Astrocyte of the hippocampus (primary cell): ENCODE measurements at regions not wholly inside any gene's neighbourhood (a gene's known extent, or its start where the extent isn't known, plus 50 kb on each side); places are given as distances from the start of the nearest gene placed in this dataset.
A peak's percentile ranks its signal among the peaks of the same experiment; 100 is the strongest.

Experiments used
- DNase-seq: peaks from one replicate; pipeline ENCODE4 v3.0.0; 2011; ENCODE audit warnings: low read depth, low spot score

DNA sequence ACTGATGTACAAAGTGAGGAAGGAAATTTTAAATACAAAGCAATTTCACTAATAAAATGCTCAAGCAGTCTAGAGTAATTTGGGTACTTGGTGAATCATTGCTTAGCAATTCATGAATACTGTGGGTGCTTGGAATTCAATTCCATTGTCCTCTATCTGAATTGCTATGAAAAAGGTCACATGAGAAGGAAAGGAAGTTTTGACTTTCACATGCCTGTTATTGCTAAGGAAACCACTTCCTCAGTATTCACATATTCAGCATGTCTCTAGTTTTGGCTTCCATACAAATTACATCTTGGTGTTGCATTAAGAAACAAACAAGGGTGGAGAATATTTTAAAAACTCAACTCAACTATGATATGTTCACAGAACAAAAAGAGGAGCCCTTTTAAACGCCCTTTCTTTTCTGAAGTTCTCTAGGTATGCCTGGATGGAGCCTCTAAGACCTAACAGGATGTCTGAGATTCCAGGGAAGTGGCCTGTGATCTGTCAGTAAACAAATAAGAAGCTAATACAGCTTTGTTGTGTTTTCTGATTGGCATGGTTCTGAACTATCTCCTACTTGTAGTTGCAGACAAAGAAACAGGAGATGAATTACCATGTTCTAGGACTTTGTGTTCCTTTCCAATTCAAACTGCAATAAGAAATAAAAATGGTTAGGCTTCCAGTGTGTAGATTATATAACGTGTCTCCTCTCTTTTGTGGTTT, 190.4 kb downstream of the OGFRL1 start:
- DNase-seq, result peak; percentile 93

DNA sequence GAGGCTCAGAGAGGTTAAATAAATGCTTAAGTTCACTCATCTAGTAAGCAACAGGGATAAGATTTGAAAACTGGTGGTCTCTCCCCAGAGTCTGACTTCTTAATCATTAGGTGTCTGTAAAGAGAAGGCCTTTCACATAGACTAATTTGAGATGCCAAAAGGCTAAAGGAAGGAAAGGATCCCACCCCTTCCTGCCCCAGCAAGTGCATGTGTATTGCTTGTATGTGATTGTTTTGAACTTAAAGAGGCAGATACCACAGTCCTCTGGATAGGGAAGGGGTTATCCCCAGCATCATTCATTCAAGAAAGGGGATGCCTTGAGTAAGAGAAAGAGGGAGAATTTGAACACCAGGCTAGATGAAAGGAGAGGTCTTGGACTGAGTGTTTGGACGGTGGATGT, 192.0 kb downstream of the OGFRL1 start:
- DNase-seq, result no peak

DNA sequence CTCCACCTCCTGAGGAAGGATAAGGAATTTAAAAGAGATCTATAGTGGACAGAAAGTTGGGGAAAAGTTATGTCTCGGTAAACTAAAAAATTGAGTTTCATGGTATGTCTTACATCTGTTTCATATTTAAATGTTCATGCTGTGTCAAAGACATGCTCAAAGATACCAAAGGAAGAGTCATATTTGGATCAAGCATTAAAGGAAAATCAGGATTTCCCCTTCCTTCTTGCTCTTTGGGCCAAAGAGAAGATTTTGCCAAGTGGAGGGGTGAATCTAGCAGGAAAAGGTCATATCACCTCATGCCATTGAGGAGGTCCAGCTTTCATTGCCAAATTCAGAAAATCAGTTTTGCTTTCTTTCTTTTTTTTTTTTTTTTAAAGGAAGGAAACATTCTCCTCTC, 192.4 kb downstream of the OGFRL1 start:
- no peak for DNase-seq

DNA sequence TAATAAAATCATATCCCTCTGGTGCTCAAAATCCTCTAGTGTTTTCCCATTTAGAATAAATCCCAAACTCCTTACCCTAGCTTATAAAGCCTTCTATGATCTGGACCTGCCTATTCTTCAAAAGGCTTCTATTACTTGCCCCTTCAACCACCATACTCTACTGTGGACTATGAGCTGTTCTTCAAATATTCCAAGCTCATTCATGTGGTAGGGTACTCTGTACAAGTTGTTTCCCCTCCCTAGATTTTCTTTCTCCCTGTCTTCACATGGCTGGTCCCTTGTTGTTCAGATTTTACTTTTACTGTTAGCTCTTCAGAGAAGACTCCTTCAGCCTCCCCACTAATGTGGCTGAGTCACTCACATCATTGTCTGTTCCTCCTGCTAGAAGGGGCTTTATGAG, 193.2 kb downstream of the OGFRL1 start:
- peak; percentile 68 for DNase-seq

DNA sequence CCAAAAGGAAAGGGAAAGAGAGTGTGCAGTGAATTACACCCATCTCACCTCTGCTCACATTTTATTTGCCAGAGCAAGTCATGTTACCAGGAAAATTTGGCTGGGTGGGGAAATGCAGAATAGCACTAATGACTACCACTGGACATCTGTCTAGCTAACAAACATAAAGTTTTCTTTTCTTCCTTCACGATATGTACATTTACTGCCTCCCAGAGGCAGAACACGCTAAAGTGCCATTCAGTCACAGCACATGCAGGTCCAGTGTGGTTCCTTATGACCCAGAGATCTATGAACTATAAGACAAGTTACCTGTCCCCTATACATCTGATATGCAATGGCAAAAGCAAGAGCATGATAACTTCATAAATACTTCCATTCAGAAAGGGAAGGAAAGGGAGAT, 194.1 kb downstream of the OGFRL1 start:
- DNase-seq, result no peak

DNA sequence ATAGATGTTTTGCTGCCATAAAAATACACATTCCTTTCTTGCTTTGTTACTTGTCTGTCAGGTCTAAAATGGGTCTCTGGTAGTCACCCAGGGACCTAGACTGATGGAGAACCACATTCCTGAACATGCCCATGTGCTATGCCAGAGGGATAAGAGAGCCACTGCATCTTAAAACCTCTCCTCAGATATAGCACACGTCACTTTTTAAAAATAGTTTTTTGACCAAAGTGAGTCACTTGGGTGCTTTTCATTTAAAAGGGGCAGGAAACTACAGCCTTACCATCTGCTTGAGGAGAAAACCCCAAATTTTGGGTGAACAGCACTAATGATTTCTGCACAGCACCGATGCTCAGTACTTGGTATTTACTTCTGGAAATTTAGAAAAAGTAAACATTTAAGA, 197.8 kb downstream of the OGFRL1 start:
- DNase-seq, result no peak

DNA sequence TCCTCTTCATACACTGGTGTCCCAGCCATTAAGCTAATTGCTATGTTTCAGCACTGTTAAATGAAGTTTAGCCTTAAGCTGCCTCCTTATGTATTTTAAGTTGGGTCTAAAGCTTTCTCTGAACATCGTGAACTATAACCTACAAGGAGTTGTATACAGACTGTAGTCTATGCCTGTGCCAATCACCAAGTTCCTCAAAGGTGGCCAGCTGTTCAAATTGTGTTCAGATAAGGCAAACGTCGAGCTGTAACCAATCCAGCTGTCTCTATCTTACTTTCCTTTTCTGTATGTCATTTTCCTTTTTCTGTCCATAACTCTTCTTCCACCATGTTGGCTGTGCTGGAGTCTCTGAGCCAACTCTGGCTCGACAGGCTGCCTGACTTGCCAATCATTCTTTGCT, 199.6 kb downstream of the OGFRL1 start:
- no peak for DNase-seq

DNA sequence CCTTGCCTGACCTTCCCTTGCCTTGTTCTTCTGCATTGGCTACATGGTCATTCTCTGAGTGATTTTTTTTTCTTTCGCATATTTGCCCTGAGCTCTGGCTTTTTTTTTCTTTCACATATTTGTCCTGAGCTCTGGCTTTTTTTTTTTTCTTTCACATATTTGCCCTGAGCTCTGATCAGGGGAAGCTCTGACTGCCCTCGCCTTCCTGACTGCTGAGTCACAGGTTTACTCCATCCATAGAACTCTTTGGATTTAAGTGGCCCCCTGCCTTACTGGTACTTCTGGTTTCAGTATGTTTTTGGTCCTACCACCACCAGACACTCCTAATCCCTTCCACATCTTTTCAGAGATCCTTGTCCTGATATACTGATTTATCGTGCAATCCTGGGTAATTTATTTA, 201.1 kb downstream of the OGFRL1 start:
- peak; percentile 92 for DNase-seq

DNA sequence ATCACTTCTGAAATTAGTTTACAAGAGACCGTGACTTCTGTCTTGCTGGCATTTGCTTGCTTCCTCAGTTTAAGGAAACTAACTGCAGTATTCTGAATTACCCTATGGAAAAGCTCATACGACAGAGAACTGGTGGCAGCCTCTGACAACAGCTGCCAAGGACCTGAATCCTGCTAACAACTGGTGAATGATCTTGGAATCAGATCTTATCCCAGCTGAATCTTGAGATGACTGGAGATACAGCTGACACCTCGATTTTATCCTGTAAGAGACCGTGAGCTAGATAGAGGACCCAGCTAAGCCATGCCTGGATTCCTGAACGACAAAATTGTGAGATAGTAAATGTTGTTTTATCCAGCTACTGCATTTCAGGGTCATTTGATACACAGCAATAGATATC, 202.3 kb downstream of the OGFRL1 start:
- no peak for DNase-seq

DNA sequence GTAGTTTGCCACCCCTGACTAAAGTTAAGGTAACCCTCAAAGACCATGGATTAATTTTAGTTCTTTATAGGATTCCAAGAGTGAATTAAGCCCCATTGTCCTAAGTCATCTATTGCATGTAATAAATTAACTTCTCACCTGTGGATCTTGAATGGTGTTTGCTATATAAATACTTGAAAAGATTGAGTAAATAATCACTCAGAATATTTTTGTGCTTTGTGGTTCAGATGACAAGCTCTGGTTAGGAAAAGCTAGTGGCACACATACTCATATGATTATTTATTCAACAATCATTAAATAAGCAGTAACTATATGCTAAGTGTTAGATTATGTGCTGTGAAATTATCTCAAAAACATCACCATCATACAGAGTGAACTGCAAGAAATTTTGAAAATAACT, 203.2 kb downstream of the OGFRL1 start:
- no peak for DNase-seq

DNA sequence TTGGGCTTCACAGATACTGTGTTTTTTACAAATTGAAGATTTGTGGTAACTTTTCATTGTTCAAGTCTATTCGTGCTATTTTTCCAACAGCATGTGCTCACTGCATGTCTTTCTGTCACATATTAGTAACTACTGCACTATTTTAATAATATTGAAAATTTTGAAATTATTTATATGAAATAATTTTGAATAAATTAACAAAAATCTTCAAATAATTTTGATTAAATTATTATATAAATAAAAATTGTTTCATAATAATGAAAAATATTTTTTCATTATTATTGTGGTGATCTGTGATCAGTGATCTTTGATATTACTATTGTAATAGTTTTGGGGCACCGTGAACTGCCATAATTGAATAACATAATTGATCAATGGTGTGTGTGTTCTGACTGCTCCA, 204.1 kb downstream of the OGFRL1 start:
- no peak for DNase-seq

DNA sequence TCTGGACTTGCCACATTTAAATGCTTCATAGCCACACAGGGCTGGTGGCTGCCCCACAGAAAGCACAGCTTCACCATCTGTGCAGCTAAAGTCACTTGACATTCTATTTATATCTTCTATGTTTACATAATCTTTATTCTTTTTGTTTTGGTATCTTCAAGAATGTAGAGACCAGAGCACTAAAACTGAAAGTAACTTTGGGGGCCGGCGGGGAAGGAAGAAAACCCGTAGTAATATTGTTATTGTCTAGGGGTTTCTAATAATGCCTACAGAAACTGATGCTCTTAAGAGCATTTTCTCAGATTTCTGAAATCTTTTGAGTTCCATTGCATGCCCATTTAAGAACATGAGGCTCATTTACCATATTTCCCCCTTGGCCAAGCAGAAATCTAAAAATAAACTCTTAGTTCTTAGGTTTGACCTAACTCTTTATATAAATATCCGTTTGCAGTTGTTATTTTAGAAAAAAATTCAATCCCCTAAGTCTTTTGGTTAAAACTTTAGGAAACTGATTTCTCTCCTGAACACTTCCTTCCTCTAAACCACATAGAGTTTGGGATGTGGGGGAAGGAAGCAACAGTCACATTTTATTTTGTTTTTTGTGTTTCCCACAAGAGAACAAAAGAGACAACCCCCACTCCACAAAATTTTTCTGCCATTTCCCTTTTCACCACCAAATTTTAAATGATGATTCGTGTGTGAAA, 207.6 kb downstream of the OGFRL1 start:
- DNase-seq, result no peak

DNA sequence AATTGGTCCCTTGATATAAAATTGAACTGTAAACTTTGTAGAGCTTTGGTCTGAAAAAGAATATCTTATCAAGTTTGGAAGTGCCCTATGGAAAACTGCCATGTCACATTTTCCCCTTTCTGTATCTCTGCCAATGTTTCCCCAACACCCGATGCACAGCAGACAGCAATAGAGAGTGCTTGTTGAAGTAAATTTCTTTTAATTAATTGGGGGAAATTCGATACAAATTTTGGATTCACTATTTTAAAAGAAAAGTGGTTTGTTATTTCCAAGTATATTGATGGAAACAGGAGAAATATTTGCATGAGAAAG, 208.1 kb downstream of the OGFRL1 start:
- no peak for DNase-seq

DNA sequence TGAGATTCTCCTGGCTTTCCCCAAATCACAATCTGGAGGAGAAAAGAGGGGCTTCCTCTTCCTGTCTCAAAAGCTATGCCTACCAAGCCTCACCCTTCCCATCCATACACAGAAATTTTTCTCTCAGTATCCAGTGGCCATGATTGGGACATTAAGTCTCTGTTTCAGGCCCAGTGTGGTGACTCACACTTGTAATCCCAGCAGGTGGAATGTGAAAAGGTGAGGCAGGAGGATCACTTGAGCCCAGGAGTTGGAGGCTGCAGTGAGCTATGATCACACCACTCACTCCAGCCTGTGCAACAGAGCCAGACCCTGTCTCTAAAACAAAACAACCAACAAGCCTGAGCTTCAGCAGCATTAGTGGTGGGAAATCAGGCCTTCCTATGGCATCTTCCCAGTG, 210.0 kb downstream of the OGFRL1 start:
- DNase-seq, result no peak

DNA sequence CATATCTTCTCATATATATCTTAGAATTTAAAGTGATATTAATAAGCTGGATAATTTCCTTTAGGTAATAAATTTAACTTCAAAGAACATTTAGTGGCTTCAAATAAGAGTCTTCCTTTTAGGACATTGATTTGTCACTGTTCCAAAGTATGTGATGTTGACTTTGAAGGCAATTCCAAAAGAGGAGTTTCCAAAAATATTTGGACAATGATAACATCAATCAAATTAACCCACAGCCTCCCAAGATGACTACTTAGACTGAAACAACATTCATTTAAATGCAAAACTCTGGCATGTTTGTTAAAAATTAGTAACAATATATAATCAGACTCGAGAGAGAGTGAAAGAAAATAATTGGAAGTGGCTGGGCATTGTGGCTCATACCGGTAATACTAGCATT, 211.1 kb downstream of the OGFRL1 start:
- no peak for DNase-seq

DNA sequence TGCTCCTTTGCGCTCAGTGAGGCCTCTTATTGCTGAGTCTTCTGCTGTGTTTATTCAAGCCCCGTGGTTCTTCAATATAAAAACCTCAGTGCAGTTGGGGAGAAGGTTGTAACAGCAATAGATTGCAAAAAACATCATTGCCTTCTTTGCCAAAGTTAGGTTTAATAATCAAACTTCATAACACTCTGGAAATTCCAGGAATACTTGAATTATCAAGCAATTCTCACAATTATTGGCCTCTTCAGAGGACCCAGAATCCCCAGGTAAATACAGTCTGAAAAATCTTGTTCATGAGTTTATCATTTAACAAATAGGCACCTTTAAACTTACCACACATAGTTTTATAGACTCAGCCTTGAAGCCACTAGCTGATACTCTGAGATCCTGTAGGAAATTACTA, 213.6 kb downstream of the OGFRL1 start:
- DNase-seq, result no peak

DNA sequence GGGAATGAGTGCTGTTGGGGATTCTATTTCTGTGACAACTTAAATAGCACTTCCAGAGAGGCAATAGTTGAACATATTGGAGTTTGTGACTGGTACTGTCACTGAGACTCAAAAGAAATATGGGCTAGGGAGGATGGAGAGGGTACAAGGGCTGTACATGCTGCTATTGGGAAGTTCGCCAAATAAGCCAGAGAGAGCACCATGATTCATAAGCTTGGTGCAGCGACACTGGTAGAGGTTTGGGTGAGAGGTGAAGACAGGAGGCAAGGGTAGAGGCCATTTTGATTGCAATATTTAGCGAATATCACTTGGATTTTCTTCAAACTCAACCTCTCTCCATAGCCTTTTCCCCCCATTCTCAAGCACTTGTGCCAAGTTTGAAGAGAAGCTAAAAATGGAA, 214.3 kb downstream of the OGFRL1 start:
- DNase-seq, result no peak

DNA sequence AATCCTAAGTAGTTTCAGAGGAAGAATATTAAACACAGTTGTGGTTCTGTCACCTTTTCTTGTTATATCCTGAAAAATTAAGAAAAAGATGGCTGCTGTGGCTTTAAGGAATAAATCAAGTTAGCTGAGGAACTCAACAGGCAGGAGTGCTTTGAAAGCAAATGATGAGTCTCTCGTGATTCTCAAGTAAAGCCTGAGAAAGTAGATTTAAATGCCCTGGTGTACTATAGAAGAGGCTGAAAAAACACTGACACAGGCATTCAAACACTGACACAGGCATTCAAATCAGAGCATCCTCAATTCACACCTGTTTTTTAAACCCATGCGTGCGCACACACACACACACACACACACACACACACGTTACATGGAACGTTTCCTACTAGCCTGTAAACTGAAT, 218.6 kb downstream of the OGFRL1 start:
- no peak for DNase-seq

DNA sequence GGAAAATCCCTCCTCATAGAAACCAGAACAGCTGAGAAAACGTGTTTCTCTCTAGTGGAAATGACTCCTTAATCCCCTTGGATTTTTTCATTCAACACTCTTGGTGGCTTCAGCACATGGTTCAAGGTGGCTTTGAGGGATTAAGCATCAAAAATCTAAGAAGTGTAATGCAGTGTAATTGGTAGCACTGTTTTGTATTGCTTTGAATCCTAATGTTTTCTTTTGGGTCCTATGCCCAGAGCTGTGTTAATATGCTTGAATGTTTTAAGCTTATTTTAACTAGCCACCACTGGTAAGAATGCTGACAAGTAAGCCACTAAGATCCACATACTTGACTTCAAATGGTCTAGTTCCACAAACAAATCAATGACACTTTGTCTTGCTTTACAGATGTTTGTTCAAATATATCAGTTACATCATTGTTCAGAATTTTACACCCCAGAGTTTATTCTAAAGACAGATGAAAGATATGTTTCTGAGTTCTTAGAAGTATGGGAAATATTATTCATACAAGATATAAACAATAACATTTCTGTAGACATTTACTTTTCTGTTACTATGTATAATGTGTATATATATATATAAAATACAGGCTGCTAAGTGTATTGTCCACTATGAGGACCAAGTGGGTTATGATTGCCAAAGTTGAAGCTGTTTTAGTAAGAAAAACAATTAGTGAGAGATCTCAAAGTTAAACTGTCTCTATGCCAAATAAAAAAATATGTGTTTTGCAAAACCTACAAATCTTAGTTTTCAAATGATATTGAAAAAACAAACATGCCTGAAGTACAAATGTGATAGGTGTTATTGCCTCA, 220.8 kb downstream of the OGFRL1 start:
- peak; percentile 56 for DNase-seq

DNA sequence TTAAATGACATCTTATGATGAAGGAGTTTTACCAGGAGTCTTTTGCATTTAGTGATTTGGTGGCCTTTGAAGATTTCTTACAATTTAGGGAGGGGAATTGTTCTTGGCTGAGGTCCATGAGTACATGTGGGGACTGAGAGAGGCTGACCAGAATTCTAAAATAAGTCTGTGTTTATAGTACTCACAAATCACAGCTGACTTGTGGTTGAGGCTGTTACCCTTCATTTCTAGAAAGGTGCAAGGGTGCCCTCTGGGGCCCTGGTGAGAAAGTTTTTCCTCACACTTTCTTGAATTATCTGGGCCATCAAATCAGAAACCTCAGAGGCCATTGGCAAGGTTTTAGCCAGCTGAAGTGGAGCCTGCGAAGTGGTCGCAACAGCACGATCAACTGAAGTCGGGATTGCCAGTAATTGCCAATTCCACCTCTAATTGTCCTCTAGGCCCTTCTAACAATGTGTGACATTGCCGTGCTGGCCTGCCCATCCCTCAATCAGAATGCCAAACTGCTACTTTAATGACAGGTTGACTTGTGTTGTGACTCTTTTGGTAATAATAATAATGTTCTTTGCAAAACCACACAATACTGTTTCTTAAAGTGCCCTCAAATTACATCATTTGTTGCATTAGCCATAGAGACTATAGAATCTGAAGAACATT, 221.6 kb downstream of the OGFRL1 start:
- peak; percentile 91 for DNase-seq

DNA sequence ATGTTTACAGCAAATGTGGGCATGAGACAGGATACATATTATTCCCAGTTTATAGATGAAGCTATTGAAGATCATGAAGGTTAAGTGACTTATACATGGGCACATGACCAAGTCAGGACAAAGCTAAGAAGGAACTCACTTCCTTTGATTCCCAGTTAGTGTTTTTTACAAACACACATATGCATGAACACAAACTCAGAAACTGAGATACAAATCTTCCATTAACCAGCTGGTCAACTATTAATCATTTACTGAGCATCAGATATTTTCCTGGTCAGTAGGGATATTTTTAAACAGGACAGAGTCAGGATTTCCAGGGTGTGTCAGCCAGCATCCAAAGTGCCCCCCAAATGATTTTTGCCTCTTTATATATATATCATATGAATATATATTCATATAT, 222.2 kb downstream of the OGFRL1 start:
- DNase-seq, result no peak

DNA sequence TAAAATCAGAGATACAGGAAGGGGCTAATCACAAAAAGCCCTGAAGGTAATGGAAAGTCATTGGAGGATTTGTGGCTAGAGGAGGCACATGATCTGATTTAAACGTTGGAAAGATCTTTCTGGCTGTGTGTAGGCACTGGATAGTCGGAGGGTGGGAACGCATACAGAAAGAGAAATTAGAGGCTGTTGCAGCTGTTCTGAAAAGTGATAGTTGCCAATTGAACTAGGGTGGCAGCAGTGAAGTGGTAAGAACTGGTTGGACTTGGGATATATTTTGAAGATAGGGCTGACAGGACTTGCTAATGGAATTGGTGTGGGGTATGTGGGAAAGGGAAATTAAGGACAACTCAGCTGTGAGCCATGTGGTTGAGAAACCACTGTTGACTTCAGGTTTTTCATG, 223.6 kb downstream of the OGFRL1 start:
- DNase-seq, result no peak
